ENCODE measurements at regions not wholly inside any gene's neighbourhood (a gene's known extent, or its start where the extent isn't known, plus 50 kb on each side); places are given as distances from the start of the nearest gene placed in this dataset.

GRCh38 chr14:38762426-38762825 lies 340.6 kb downstream of the SEC23A start:
- DNase-seq: no peak

DNA sequence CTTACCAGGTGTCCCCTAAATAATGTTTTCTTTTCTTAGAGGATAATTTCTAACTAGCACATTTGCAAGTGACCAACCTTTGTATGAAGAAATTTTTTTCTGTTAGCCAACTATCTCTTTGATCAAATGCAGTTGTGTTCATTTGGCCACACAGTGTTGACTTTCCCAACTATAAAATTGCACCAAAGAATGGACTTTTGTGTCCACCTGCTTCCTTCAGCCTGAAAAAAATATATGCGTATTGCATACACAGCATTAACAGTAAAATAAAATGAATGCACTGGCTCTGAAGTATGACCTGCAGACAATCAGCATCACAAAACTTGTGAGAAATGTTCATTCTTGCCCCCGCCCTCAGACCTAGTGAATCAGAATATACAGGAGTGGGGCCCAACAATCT lies 342.0 kb downstream of the SEC23A start:
- DNase-seq: no peak

GRCh38 chr14:38758661-38759060 lies 344.4 kb downstream of the SEC23A start:
- no peak for DNase-seq

DNA sequence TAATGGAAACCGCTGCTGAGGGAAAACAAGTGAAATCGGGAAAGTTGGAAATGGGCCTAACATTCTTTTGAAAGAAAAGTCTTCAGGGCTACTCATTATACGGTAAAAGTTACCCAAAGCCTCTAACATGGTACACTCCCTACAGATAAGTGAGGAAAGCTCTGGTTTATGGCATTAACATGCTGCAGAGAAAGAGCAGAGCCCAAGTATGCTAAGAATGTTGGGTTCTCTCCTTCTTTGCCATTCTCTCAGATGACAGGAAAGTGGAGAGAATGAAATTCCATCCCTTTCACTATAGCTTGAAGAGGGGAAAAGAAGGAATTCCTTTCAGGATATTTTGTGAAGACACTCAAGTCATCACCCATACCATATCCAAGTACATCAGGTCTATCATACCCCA lies 348.0 kb downstream of the SEC23A start:
- no peak for DNase-seq

GRCh38 chr14:38752750-38753149 lies 350.3 kb downstream of the SEC23A start:
- DNase-seq: no peak

- no peak for DNase-seq
These were observed 350.7 kb downstream of the SEC23A start for GRCh38 chr14:38752341-38752740.

DNA sequence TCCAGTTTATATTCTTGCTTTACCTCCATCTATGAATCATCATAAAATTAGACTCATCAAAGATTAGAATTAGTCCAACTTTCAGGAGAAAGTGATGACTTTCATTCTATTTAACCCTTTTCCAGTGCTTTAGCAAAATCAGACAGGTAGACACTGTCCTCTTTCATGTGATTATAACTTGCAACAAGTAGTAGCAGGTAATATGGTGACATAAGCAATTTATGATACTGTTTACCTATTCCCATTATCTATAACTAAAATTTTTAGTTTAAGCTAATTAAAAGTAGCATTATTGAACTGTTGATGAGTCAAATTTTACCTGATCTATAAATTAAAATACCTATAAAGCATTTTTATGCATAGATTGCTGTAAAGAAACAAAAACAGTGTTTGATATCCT lies 351.6 kb downstream of the SEC23A start:
- no peak for DNase-seq

- DNase-seq: no peak
These were observed 353.1 kb downstream of the SEC23A start for GRCh38 chr14:38749936-38750335.

- no peak for DNase-seq
These were observed 357.2 kb downstream of the SEC23A start for GRCh38 chr14:38745861-38746260.

- DNase-seq: no peak
These were observed 359.0 kb downstream of the SEC23A start for GRCh38 chr14:38743966-38744584.

DNA sequence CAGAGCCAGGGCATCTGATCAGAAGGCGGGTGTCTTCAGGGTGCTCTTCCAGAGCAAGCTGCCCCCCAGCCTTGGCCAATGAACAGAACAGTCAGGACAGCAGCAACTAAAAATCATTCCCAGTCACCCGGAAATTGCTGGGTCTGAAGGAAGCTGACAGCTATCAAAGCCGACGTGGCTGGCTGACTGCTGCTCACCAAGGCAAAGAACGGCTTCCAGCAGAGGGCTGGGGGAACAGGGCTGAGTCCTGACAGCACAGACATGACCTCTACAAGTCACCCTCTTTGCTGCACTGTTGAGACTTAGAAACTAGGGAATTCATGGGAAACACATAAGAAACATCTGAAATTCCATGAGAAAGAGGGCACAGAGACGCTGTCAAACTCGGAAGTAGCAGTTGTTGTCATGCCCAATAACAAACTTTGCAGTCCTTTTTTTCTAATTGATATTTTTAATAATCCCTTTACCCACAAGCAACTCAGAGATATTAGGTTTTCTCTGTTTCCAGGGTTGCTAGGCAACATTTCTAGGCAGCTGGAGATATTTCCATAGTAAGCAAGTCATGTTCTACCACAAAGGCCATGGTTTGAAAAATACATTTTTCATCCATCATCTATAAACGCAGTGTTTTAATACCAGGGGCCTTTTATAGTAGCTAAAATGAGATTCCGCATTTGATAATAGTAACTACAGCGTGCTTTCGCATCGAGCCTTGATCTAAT lies 365.2 kb downstream of the SEC23A start:
- peak; percentile 10 for DNase-seq

GRCh38 chr14:38735005-38735404 lies 368.0 kb downstream of the SEC23A start:
- no peak for DNase-seq

GRCh38 chr14:38731962-38732361 lies 371.1 kb downstream of the SEC23A start:
- DNase-seq: no peak

- no peak for DNase-seq
These were observed 372.6 kb downstream of the SEC23A start for GRCh38 chr14:38730420-38730819.

- DNase-seq: no peak
These were observed 375.3 kb downstream of the SEC23A start for GRCh38 chr14:38727731-38728130.

DNA sequence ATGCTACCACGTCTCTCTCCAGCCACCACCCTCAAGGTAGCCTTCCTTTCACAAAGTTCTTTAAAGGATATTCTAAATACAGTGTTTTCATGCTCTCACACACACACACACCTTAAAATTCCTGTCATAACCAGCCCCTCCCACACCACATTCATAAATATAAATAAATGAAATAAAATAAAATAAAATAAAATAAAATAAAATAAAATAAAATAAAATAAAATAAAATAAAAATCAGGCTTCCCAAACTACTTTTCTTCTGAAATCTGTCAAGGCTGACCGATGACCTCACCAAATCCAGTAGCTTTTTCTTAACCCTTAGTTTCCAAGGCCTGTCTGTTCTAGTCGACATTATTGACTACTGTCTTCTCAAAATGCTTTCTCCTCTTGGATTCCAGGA lies 378.4 kb downstream of the SEC23A start:
- DNase-seq: no peak

- no peak for DNase-seq
These were observed 379.1 kb downstream of the SEC23A start for GRCh38 chr14:38723959-38724358.

DNA sequence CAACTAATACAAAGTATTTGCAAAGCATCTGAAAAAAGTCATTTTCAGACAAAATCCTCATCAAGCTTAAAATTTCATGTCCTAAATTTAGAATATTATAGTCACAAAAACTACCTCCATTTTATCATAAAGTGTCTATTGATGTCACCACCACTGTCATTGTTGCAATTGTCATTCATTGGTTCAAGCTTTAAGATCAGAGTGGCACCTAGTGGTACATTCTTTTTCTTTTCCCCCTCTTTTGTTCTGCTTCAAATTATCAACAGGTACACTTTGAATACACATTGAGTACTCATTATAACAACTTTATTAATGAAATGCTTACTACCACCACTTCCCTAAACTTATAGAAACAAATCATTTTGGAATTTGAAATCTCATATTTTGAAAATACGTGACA lies 379.8 kb downstream of the SEC23A start:
- no peak for DNase-seq

- peak; percentile 77 for DNase-seq
These were observed 381.1 kb downstream of the SEC23A start for GRCh38 chr14:38721822-38722431.

GRCh38 chr14:38718519-38718918 lies 384.5 kb downstream of the SEC23A start:
- no peak for DNase-seq

DNA sequence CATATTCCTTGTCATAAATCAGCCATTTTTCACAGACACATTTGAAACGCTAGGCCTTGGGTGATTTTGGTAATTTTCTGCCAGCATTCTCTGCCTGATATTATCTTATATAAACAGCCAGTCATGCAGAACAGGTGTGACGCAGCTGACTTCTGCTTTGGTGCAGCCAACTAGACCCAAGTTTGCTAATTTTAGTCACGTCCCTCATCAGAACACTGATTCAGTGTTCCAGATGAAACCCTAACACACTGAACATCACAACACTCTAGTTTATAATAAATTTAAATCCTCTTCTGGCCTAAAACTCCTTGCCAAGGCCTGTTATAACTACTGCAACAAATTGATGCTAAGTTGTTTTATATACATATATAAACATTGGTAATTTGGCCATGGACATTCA lies 386.1 kb downstream of the SEC23A start:
- peak; percentile 22 for DNase-seq

DNA sequence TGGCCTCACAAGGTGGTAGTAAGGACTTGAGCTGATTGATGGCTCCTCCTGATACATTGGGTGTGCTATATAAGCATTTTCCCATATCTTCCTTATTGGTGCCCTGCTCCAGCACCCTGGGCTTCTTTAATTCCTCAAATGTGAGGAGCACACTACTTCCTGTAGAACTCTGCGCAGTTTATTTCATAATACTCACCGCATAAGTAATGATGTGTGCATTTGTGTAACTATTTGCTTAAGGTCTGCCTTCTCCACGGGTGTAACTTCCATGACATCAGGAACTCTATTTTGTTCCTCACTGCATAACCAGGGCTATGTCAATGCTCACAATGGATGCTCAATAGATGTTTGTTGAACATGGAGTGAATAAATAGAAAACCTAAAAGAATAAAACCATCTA lies 392.2 kb downstream of the SEC23A start:
- DNase-seq: no peak

DNA sequence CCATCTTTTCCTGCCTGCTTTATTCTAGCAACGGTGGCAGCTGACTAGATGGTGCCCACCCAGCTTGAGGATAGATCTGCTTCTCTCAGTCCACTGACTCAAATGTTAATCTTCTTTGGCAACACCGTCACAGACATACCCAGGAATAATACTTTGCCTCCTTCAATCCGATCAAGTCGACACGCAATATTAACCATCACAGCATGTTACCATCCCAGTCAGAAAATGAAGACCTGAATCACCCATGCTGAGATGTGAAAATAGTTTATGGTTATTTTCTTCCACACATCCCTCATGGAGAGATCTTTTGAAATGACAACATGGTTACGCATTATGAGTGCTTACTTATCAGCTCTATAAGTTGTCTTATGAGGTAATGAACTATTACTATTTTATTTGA lies 392.8 kb downstream of the SEC23A start:
- DNase-seq: no peak

GRCh38 chr14:38705220-38705619 lies 397.8 kb downstream of the SEC23A start:
- no peak for DNase-seq

All from midbrain (tissue), 1 donor.